NT2/D1 (cell line): ENCODE measurements at regions not wholly inside any gene's neighbourhood (a gene's known extent, or its start where the extent isn't known, plus 50 kb on each side); places are given as distances from the start of the nearest gene placed in this dataset.

Source experiments
- YY1 ChIP-seq: IDR thresholded peaks from 2 replicates; pipeline ENCODE4 v1.6.1; 2011; ENCODE audit not compliant: insufficient read length, insufficient read depth
- ZNF274 ChIP-seq: IDR thresholded peaks from 2 replicates; pipeline ENCODE4 v1.6.1; 2011; ENCODE audit warnings: mild to moderate bottlenecking, low read depth, low read length

- TF ChIP-seq ZNF274 (no peak), YY1 (no peak)
Observed at GRCh38 chr20:7416382-7416781, 523.9 kb downstream of the HAO1 start.
